ENCODE measurements at regions not wholly inside any gene's neighbourhood (a gene's known extent, or its start where the extent isn't known, plus 50 kb on each side); places are given as distances from the start of the nearest gene placed in this dataset.
"Not testable (repeated sequence)": the region's sequence is repeated elsewhere in the genome, so short reads cannot be mapped to it uniquely, and the experiment has no call there.

- no peak overlapping the region for H3K4me3 Mint-ChIP-seq (ENCODE audit: low read depth)
- no peaks in the 10 kb centered on the region for H3K9me3 Mint-ChIP-seq (ENCODE audit: low read depth)
- H3K36me3 Mint-ChIP-seq (ENCODE audit: insufficient read depth): no peaks in the 10 kb centered on the region
- H3K4me1 Mint-ChIP-seq (ENCODE audit: low read depth): no peaks in the 10 kb centered on the region
- H3K27me3 Mint-ChIP-seq: no peaks in the 10 kb centered on the region
- DNase-seq (ENCODE audit: low spot score, unreplicated experiment): no peak
- no peak for TF ChIP-seq CTCF (IDR thresholded peaks at IDR 0.05; ENCODE audit: unreplicated experiment)
- no peak overlapping the region for H3K27ac Mint-ChIP-seq
Measured at GRCh38 chr4:141467225-141467624, 169.2 kb upstream of the IL15 start.

DNA sequence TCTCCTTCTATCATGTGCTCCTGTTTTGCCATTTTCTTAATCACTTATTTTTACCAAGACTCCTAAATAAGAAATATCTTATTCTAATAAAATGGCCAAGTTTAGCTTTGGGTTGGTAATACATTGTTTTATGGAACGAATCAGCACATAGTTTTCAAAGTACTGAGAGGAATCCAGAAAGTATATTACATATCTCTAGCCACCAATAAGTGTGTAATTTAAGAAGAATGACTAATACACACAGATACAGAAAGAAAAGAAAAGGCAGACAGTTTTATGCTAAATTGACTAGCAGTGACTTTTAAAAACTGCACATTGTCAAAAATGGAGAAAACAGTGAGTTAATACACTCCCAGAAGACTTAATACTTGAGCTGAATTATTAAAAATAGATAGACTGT is 167.0 kb upstream of the IL15 start:
- H3K36me3 Mint-ChIP-seq (ENCODE audit: insufficient read depth): no peaks in the 10 kb centered on the region
- no peaks in the 10 kb centered on the region for H3K9me3 Mint-ChIP-seq (ENCODE audit: low read depth)
- no peak for DNase-seq (ENCODE audit: low spot score, unreplicated experiment)
- no peak overlapping the region for H3K27ac Mint-ChIP-seq
- no peaks in the 10 kb centered on the region for H3K27me3 Mint-ChIP-seq
- TF ChIP-seq CTCF (IDR thresholded peaks at IDR 0.05; ENCODE audit: unreplicated experiment): no peak
- H3K4me3 Mint-ChIP-seq (ENCODE audit: low read depth): no peak overlapping the region
- H3K4me1 Mint-ChIP-seq (ENCODE audit: low read depth): no peaks in the 10 kb centered on the region

GRCh38 chr4:141473026-141473540 is 163.3 kb upstream of the IL15 start:
- Mint-ChIP-seq H3K27me3 (no peaks in the 10 kb centered on the region), H3K4me3 (ENCODE audit: low read depth) (no peak overlapping the region), H3K4me1 (ENCODE audit: low read depth) (no peaks in the 10 kb centered on the region), H3K9me3 (ENCODE audit: low read depth) (no peaks in the 10 kb centered on the region), H3K36me3 (ENCODE audit: insufficient read depth) (no peaks in the 10 kb centered on the region), H3K27ac (no peak overlapping the region)
- no peak for TF ChIP-seq CTCF (IDR thresholded peaks at IDR 0.05; ENCODE audit: unreplicated experiment)
- no peak for DNase-seq (ENCODE audit: low spot score, unreplicated experiment)

- H3K4me3 Mint-ChIP-seq (ENCODE audit: low read depth): no peak overlapping the region
- no peaks in the 10 kb centered on the region for H3K27me3 Mint-ChIP-seq
- peaks cover 1% of the 10 kb centered on the region for H3K36me3 Mint-ChIP-seq (ENCODE audit: insufficient read depth)
- no peaks in the 10 kb centered on the region for H3K4me1 Mint-ChIP-seq (ENCODE audit: low read depth)
- H3K27ac Mint-ChIP-seq: no peak overlapping the region
- no peak for DNase-seq (ENCODE audit: low spot score, unreplicated experiment)
- no peaks in the 10 kb centered on the region for H3K9me3 Mint-ChIP-seq (ENCODE audit: low read depth)
- no peak for TF ChIP-seq CTCF (IDR thresholded peaks at IDR 0.05; ENCODE audit: unreplicated experiment)
Measured at GRCh38 chr4:141473952-141474351, 162.4 kb upstream of the IL15 start.

DNA sequence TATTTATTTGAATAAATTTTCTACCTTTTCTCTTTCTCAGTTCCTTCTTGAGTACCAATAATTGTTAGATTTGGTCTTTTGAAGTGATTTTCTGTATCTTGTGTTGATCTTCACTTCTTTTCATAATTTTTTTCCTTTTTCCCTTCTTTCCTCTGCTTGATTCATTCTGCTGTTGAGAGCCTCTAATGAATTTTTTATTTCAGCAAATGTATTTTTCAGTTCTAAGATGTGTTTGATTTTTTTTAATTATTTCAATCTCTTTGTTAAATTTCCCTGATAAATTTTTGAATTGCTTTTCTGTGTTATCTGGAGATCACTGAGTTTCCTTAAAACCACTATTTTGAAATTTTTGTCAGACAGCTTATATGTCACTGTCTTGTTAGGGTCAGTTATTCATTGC is 155.4 kb upstream of the IL15 start:
- Mint-ChIP-seq H3K9me3 (ENCODE audit: low read depth) (peaks cover 28% of the 10 kb centered on the region), H3K4me1 (ENCODE audit: low read depth) (no peaks in the 10 kb centered on the region), H3K36me3 (ENCODE audit: insufficient read depth) (peaks cover 4% of the 10 kb centered on the region), H3K4me3 (ENCODE audit: low read depth) (no peak overlapping the region), H3K27ac (no peak overlapping the region), H3K27me3 (no peaks in the 10 kb centered on the region)
- DNase-seq (ENCODE audit: low spot score, unreplicated experiment): no peak
- no peak for TF ChIP-seq CTCF (IDR thresholded peaks at IDR 0.05; ENCODE audit: unreplicated experiment)

DNA sequence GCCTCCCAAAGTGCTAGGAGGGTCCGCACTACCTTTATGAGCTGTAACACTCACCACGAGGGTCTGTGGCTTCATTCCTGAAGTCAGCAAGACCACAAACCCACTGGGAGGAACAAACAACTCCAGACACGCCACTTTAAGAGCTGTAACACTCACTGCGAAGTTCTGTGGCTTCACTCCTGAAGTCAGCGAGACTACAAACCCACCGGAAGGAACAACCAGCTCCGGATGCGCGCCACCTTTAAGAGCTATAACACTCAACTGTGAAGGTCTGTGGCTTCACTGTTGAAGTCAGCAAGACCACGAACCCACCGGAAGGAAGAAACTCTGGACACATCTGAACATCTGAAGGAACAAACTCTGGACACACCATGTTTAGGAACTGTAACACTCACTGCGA is 152.1 kb upstream of the IL15 start:
- not testable (repeated sequence) for H3K36me3 Mint-ChIP-seq (ENCODE audit: insufficient read depth); H3K27ac Mint-ChIP-seq; H3K4me1 Mint-ChIP-seq (ENCODE audit: low read depth); H3K4me3 Mint-ChIP-seq (ENCODE audit: low read depth); H3K27me3 Mint-ChIP-seq; DNase-seq (ENCODE audit: low spot score, unreplicated experiment)
- H3K9me3 Mint-ChIP-seq (ENCODE audit: low read depth): peaks cover 35% of the 10 kb centered on the region

Measured in progenitor cell of endocrine pancreas (in vitro differentiated cells).